NCI-H2171 (cell line): ENCODE measurements at regions not wholly inside any gene's neighbourhood (a gene's known extent, or its start where the extent isn't known, plus 50 kb on each side); places are given as distances from the start of the nearest gene placed in this dataset.

Experiments
- DNase-seq: peaks from one replicate; lab custom pipeline; 2025; lab: John Stamatoyannopoulos, UW

- DNase-seq = no peak
These were observed 325.6 kb downstream of the TTLL7 start for GRCh38 chr1:83673312-83673711.

GRCh38 chr1:83671586-83671985 is 327.3 kb downstream of the TTLL7 start:
- DNase-seq = no peak

GRCh38 chr1:83670909-83671565 is 327.9 kb downstream of the TTLL7 start:
- no peak for DNase-seq

- no peak for DNase-seq
These were observed 357.0 kb downstream of the TTLL7 start for GRCh38 chr1:83641796-83642443.

GRCh38 chr1:83641206-83641658 is 357.7 kb downstream of the TTLL7 start:
- no peak for DNase-seq

- no peak for DNase-seq
These were observed 359.1 kb downstream of the TTLL7 start for GRCh38 chr1:83639785-83640184.

GRCh38 chr1:83637586-83637985 is 361.3 kb downstream of the TTLL7 start:
- DNase-seq = no peak

- DNase-seq = no peak
These were observed 361.9 kb downstream of the TTLL7 start for GRCh38 chr1:83637009-83637408.

GRCh38 chr1:83632906-83633305 is 366.0 kb downstream of the TTLL7 start:
- DNase-seq = no peak

- DNase-seq = no peak
These were observed 367.1 kb downstream of the TTLL7 start for GRCh38 chr1:83631851-83632250.

- DNase-seq = no peak
These were observed 371.9 kb downstream of the TTLL7 start for GRCh38 chr1:83627045-83627444.

- DNase-seq = no peak
These were observed 372.3 kb downstream of the TTLL7 start for GRCh38 chr1:83626603-83627002.

GRCh38 chr1:83625646-83626045 is 373.3 kb downstream of the TTLL7 start:
- no peak for DNase-seq

- DNase-seq = no peak
These were observed 378.9 kb downstream of the TTLL7 start for GRCh38 chr1:83620016-83620415.

- no peak for DNase-seq
These were observed 379.6 kb downstream of the TTLL7 start for GRCh38 chr1:83619170-83619896.

- no peak for DNase-seq
These were observed 381.0 kb downstream of the TTLL7 start for GRCh38 chr1:83617883-83618282.

- DNase-seq = no peak
These were observed 383.6 kb downstream of the TTLL7 start for GRCh38 chr1:83615370-83615769.

GRCh38 chr1:83606416-83606955 is 392.4 kb downstream of the TTLL7 start:
- no peak for DNase-seq

- DNase-seq = no peak
These were observed 402.6 kb downstream of the TTLL7 start for GRCh38 chr1:83596331-83596730.

GRCh38 chr1:83593073-83593472 is 405.9 kb downstream of the TTLL7 start:
- DNase-seq = no peak

GRCh38 chr1:83588140-83588539 is 410.8 kb downstream of the TTLL7 start:
- DNase-seq = no peak

GRCh38 chr1:83583351-83584014 is 415.4 kb downstream of the TTLL7 start:
- DNase-seq = no peak
